Daoy (cell line): ENCODE measurements at regions not wholly inside any gene's neighbourhood (a gene's known extent, or its start where the extent isn't known, plus 50 kb on each side); places are given as distances from the start of the nearest gene placed in this dataset.
"Not testable (repeated sequence)": the region's sequence is repeated elsewhere in the genome, so short reads cannot be mapped to it uniquely, and the experiment has no call there.

Experiments used
- DNase-seq: peaks from one replicate; pipeline ENCODE4 v3.0.0-alpha.2; 2015; ENCODE audit warnings: low read depth

DNA sequence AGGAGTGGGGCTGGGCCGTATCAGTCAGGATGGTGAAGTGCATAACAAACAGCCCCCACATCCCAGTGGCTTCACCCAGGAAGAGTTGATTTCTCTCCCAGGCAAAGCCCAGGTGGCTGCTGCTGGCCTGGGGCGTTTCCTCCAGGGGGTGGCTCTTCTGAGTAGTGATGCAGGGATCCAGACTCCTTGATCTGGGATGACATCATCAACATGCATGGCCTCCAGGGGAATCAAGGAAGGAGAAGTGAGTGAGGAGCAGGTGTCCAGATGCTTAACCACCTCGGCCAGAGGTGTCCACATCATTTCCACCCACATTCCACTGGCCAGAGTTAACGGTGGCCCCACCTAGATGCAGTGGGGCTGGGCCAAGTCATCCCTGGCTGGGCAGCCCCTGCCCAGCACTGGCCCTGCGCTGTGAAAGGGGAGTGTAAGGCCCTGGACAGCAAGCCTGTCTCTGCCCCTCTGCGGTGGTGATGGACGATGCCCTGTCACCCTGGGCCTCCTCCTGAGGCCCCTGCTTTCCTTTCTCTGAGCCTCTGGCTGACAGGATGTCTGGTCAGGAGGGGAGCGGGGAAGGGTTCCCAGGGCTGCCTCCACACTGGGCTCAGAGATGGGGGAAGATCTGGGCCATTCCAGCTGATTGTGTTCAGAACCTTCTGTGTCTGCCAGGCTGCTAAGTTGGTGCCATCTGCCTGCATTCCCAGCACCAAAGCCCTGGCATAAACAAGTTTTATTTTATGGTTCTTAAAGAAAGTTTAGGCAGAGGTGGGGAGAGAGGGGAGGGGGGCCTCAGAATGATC lies 598.2 kb downstream of the MATN1 start:
- no peak for DNase-seq

- no peak for DNase-seq
These were observed 599.5 kb downstream of the MATN1 start for GRCh38 chr1:30123896-30124295.

GRCh38 chr1:30123036-30123435 lies 600.3 kb downstream of the MATN1 start:
- DNase-seq = no peak

DNA sequence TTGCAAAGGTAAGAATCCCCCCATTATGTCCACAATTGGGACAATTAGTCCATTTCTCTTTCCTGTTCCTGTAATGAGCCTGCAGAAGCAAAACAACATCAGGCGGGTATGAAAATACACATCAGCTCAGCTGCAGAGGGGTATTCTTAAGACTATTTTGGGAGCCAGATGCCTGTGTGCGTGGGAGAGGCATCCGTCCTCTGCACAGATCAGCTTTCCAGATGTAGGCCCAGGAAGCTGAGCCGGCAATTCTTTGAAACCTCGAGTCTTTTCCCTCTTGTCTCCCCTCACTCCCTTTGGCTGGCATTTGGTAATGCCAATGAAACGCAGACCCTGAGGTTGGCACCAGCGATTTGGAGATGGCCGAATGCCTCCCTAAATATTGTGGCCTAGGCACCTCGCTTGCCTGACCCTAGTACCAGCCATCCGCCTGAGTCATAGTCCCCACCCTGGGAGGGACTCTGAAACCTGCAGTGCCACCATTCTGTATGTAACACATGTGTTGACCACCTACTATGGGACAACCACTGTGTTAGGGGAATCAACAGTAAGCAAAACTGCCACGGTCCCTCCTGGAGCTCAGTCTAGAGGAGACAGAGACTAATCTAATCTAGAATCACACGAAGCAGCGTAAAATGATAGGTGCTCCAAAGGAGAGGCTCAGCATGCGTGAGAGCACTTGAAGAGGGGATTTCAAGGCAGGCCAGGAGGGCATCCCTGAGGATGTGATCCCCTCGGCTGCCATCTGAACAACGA lies 603.0 kb downstream of the MATN1 start:
- no peak for DNase-seq

DNA sequence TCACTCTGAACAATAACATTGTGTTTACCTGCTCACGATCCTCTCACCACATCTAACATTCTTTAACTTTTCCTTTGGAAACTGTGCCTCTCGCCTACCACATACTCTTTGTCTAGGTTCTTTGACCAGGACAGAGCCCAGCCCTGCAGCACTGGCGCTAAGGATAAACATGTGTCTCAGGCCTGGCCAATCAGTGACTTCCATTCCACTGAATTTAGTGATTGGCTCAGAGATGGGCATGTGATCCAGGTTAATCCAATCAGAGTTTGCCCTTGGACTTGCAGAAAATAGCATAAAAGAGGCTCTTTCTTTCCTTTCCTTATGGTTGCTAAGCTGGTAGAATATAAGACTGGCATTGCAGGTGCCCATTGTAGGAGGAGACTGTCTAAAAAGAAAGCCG lies 605.7 kb downstream of the MATN1 start:
- no peak for DNase-seq

DNA sequence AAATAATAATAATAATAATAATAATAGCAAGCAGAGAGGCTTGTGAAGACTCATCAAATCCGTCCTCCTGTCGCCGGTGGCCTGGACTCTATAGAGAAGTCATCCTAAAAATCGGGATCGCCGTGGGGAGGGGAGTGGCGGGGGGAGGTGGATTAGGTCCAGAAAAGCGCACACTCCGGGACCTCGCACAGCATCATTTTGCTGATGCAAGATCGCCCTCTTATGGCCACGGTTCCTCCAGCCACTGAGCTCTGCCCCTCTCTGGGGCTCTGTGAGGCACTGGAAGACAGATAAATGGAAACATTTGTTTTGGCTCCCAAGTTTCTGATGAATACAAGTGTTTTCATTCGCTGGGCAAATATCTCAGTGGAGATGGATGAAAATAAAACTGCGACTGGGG lies 612.0 kb downstream of the MATN1 start:
- peak; percentile 66 for DNase-seq

DNA sequence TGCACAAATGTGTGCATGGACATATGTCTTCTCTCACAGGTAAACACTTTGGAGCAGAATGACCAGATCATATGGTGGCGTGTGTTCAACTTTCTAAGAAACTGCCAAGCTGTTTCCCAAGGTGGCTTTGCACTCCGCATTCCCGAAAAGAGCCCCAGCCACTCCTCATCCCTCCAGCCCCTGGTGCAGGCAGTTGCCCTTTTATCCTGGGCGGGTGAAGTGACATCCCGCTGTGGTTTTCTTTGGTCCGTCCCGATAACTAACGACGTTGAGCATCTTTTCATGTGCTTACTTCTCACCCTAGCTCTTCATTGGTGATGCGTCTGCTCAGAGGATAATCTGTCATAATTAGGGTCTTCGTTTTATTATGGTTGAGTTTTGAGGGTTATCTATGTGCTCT lies 612.5 kb downstream of the MATN1 start:
- no peak for DNase-seq

DNA sequence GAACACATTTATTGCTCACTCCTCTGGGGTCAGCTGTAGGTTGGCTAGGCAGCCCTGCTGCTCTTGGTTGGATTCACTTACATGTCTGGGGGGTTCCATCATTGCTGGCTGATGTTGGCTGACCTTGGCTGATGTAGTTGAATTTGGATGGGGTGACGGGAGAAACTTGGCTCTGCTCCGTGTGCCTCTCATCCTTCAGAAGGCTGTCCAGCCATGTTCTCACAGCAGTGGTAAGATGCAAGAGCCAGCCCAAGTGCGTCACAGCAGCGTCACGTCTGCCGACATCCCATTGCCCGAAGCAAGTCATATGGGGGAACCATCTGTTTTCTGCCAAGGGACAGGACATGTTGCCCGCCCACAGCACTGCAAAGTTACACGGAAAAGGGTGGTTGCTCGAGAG lies 613.5 kb downstream of the MATN1 start:
- no peak for DNase-seq

DNA sequence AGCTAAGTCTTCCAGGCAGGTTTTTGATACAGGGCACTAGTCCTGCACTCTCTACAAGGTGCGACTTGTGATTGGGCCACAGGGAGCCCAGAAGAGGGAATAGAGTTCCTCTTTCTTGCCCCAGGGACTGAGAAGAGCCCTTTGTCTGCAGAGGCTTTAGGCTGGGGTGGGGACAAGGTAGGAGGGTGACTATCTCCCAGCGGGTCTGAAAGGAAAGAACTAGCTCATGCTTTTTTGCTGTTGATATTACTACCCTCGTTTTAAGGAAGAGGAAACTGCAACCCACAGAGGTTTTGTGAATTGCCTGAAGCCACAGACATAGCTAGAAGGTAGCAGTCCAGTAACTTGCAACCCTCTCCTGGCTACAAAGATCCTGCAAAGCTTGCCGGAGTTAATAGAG lies 615.2 kb downstream of the MATN1 start:
- no peak for DNase-seq

- DNase-seq = peak; percentile 73
These were observed 617.3 kb downstream of the MATN1 start for GRCh38 chr1:30106125-30106524.

DNA sequence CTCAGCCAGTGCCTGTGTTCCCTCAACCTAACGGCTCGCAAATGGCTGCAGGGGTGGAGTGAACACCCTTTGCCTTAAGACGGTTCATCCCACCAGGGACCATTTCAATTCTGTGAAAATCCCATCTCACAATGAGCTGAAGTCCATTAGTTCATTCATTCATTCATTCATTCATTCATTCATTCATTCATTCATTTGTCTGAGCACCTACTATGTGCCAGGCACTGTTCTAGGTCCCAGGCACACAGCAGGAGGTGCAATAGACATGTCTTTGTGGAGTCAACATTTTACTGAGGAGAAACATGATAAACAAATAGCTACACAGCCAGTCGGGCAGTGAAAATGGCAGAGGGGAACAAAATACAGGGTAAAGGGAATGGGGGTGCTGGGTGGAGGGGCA lies 618.8 kb downstream of the MATN1 start:
- DNase-seq = no peak

GRCh38 chr1:30103708-30104411 lies 619.5 kb downstream of the MATN1 start:
- no peak for DNase-seq

DNA sequence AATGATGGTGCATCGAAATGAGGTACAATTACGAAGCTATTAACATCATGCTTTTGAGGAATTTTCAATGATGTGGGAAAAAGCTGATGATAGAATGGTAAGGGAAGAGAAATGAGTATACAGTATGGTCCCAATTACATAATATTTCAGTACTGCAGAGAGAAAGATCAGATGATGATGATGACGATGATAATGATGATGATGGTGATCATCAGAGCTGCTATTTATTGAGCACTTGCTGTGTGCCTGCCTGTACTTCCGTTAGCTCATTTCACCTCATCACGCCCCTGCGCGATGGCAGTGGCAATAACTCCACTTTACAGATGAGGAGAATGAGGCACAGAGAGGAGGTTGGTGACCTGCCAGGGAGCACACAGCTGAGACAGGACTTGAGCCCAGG lies 620.8 kb downstream of the MATN1 start:
- DNase-seq = no peak

- peak; percentile 46 for DNase-seq
These were observed 621.7 kb downstream of the MATN1 start for GRCh38 chr1:30101487-30102227.

- DNase-seq = no peak
These were observed 622.4 kb downstream of the MATN1 start for GRCh38 chr1:30101016-30101415.

DNA sequence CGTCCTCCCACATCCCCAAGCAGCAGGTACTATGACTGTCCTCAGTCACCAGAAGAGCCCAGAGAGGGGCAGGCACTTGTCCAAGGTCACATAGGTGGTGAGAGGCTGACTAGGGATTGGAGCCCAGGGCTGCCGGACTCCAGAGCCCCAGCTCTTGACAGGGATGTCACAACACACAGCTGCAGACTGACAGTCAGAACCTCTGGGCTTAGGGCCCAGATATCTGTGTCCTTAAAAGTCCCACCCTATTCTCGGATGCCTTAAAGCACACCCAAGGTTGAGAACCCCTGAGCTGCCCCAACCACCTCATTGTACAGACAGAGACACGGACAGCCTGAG lies 622.9 kb downstream of the MATN1 start:
- no peak for DNase-seq

- no peak for DNase-seq
These were observed 623.5 kb downstream of the MATN1 start for GRCh38 chr1:30099587-30100523.

GRCh38 chr1:30097851-30098250 lies 625.5 kb downstream of the MATN1 start:
- not testable (repeated sequence) for DNase-seq

DNA sequence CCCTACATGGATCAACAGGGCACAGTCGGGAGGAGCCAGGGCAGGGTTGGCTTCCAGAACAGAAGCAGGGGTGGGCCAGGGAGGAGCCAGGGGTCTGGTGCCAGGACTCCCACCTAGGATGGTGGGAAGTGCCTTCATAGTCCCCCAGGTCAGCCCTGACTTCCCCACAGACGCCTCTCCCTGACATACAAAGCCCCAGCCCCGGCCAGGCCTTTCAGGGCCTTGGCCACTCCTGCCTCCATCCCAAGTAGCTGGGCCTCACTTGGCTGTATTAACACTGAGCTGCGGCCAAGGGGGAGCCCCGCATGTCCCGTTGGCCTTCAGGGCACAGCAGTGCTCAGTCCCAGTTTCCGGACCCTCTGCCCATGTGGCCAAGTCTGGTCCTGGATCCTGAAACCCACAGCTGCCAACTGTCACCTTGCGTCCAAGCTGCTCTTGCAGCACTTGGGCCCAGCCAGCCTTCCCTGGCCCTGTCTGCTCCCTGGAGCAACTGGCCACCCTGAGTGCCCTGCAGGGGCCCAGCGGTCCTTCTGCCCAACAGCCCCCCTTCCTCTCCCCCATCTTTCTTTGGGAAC lies 627.8 kb downstream of the MATN1 start:
- no peak for DNase-seq

GRCh38 chr1:30095051-30095450 lies 628.3 kb downstream of the MATN1 start:
- no peak for DNase-seq
